ENCODE measurements at regions not wholly inside any gene's neighbourhood (a gene's known extent, or its start where the extent isn't known, plus 50 kb on each side); places are given as distances from the start of the nearest gene placed in this dataset.

DNA sequence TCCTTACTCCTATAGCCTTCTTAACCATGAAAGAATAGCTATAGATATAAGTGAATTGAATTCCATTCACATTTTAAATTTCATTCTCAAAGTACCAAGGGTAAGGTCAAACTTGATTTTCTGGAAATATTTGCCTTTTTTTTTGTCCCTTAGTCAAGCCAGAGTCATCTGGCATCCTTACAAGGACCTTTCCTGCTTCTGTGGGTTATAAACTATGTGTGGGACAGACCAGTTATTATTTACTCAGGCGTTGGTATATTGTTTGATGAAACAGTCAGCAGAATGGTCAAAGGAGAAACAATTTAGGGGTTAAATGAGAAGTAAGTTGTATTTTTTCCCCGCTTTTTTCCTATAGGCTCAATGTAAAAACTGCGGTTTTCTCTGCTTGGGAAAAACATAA lies 1103.2 kb upstream of the ZEB2 start:
- Histone ChIP-seq H3K27ac (no peak overlapping the region), H3K4me3 (no peak overlapping the region), H4K20me1 (ENCODE audit: insufficient read depth) (no peaks in the 10 kb centered on the region), H3K9me3 (ENCODE audit: insufficient read depth, low read depth) (no peaks in the 10 kb centered on the region; the same call in 1 of the 2 replicates), H3K4me1 (replicated peaks; ENCODE audit: insufficient read depth) (peaks cover 13% of the 10 kb centered on the region; the same call in 1 of the 2 replicates), H3K79me2 (ENCODE audit: low read depth) (no peaks in the 10 kb centered on the region), H3K4me2 (no peak overlapping the region), H3K36me3 (ENCODE audit: low read depth) (no peaks in the 10 kb centered on the region), H3K27me3 (ENCODE audit: insufficient read depth, low read depth) (no peaks in the 10 kb centered on the region), H2AFZ (no peak overlapping the region), H3F3A (ENCODE audit: insufficient read depth, low read depth) (no peaks in the 10 kb centered on the region), H3K9me2 (ENCODE audit: insufficient read depth) (no peaks in the 10 kb centered on the region)
- TF ChIP-seq EZH2 (IDR thresholded peaks at IDR 0.05; ENCODE audit: low read depth) (no peak), CTCF (conservative IDR thresholded peaks at IDR 0.05) (no peak)
- POLR2A ChIA-PET (ENCODE audit: unreplicated experiment) = no interaction called here
- no TSS peak for BruUV-seq (replicated peaks)
- intact Hi-C loops (cut with micrococcal nuclease; ENCODE audit: unreplicated experiment) = no loop called here
- DNase-seq = peak; percentile 30 to 71
- CTCF ChIA-PET = no interaction called here

GRCh38 chr2:145622285-145622684 lies 1102.4 kb upstream of the ZEB2 start:
- H3K79me2 ChIP-seq (ENCODE audit: low read depth) = no peaks in the 10 kb centered on the region
- no peaks in the 10 kb centered on the region; the same call in 1 of the 2 replicates for H3K9me3 ChIP-seq (ENCODE audit: insufficient read depth, low read depth)
- TF ChIP-seq EZH2 (IDR thresholded peaks at IDR 0.05; ENCODE audit: low read depth) = no peak
- no peak for TF ChIP-seq CTCF (conservative IDR thresholded peaks at IDR 0.05)
- no peaks in the 10 kb centered on the region for H3K9me2 ChIP-seq (ENCODE audit: insufficient read depth)
- no peaks in the 10 kb centered on the region for H4K20me1 ChIP-seq (ENCODE audit: insufficient read depth)
- no peaks in the 10 kb centered on the region for H3K27me3 ChIP-seq (ENCODE audit: insufficient read depth, low read depth)
- H2AFZ ChIP-seq = 0 out of 2 replicates have a peak overlapping the region, but pooled peaks have one; percentile 39
- no peaks in the 10 kb centered on the region for H3F3A ChIP-seq (ENCODE audit: insufficient read depth, low read depth)
- H3K4me3 ChIP-seq = no peak overlapping the region
- H3K27ac ChIP-seq = no peak overlapping the region
- peaks cover 13% of the 10 kb centered on the region; the same call in 1 of the 2 replicates for H3K4me1 ChIP-seq (replicated peaks; ENCODE audit: insufficient read depth)
- H3K36me3 ChIP-seq (ENCODE audit: low read depth) = no peaks in the 10 kb centered on the region
- ChIA-PET CTCF (no interaction called here), POLR2A (ENCODE audit: unreplicated experiment) (no interaction called here)
- no peak for DNase-seq
- intact Hi-C loops (cut with micrococcal nuclease; ENCODE audit: unreplicated experiment) = no loop called here
- H3K4me2 ChIP-seq = no peak overlapping the region
- BruUV-seq (replicated peaks) = no TSS peak

DNA sequence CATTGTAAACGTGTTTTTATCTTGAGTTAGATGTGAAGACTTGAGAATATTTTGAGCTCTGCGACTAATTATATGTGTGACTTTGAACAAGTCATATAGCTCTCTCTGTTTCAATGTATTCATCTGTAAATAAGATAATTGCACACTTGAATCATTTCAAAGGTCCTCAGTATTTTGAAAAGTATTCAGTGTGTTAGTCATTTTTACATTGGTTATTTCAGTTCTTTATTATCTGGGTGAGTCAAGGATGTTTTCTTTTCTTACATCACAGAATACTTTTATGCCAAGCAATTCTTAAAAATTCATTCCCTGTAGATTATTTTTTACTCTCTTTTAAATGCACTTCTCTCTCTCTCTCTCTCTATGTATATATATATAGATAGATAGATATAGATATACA lies 1098.0 kb upstream of the ZEB2 start:
- H2AFZ ChIP-seq = no peak overlapping the region
- BruUV-seq (replicated peaks) = no TSS peak
- intact Hi-C loops (cut with micrococcal nuclease; ENCODE audit: unreplicated experiment) = no loop called here
- H3K27ac ChIP-seq = no peak overlapping the region
- H3K9me2 ChIP-seq (ENCODE audit: insufficient read depth) = 0 out of 2 replicates have a peak, but pooled peaks cover 4% of the 10 kb centered on the region
- no peaks in the 10 kb centered on the region for H4K20me1 ChIP-seq (ENCODE audit: insufficient read depth)
- H3K79me2 ChIP-seq (ENCODE audit: low read depth) = no peaks in the 10 kb centered on the region
- H3F3A ChIP-seq (ENCODE audit: insufficient read depth, low read depth) = no peaks in the 10 kb centered on the region
- POLR2A ChIA-PET (ENCODE audit: unreplicated experiment) = no interaction called here
- peaks cover 5% of the 10 kb centered on the region; the same call in 1 of the 2 replicates for H3K4me1 ChIP-seq (replicated peaks; ENCODE audit: insufficient read depth)
- H3K4me3 ChIP-seq = no peak overlapping the region
- CTCF ChIA-PET = no interaction called here
- H3K4me2 ChIP-seq = no peak overlapping the region
- no peaks in the 10 kb centered on the region for H3K9me3 ChIP-seq (ENCODE audit: insufficient read depth, low read depth)
- no peak for DNase-seq
- TF ChIP-seq CTCF (conservative IDR thresholded peaks at IDR 0.05) (no peak), EZH2 (IDR thresholded peaks at IDR 0.05; ENCODE audit: low read depth) (no peak)
- H3K36me3 ChIP-seq (ENCODE audit: low read depth) = no peaks in the 10 kb centered on the region
- H3K27me3 ChIP-seq (ENCODE audit: insufficient read depth, low read depth) = no peaks in the 10 kb centered on the region
